Stomach (tissue), 8 donors: ENCODE measurements at regions not wholly inside any gene's neighbourhood (a gene's known extent, or its start where the extent isn't known, plus 50 kb on each side); places are given as distances from the start of the nearest gene placed in this dataset.
A peak's percentile ranks its signal among the peaks of the same experiment; 100 is the strongest.

Experiments
- DNase-seq, 2 donors: peaks; one replicate each; pipeline versions ENCODE4 v3.0.0 to v3.0.0-alpha.2; 2013 to 2019
- H3K27ac ChIP-seq, 5 donors: fragments of 200-600 bp in 4 of 5; sonication (generic) in 4 of 5; one replicate each; pipeline ENCODE4 v1.5.1; 2013 to 2019; ENCODE audit warnings: mild to moderate bottlenecking in 1 of 5, moderate library complexity in 1 of 5
- H3K27me3 ChIP-seq, 3 donors: fragments of 200-600 bp; sonication (generic); one replicate each; pipeline ENCODE4 v1.5.1; 2017 to 2019; ENCODE audit warnings: mixed run types in 1 of 3
- H3K36me3 ChIP-seq, 4 donors: fragments of 200-600 bp; sonication (generic); 1 replicate in 3 of 4; 2 replicates in 1 of 4; pipeline ENCODE4 v1.5.1; 2016 to 2019
- H3K4me1 ChIP-seq, 4 donors: fragments of 200-600 bp; sonication (generic); one replicate each; pipeline ENCODE4 v1.5.1; 2016 to 2019
- H3K4me3 ChIP-seq, 4 donors: fragments of 200-600 bp; sonication (generic) in 3 of 4; one replicate each; pipeline ENCODE4 v1.5.1; 2016 to 2019; ENCODE audit warnings: mild to moderate bottlenecking in 1 of 4
- H3K9me3 ChIP-seq, 4 donors: fragments of 200-600 bp; sonication (generic); one replicate each; pipeline ENCODE4 v1.5.1; 2016 to 2019
- CTCF ChIP-seq, 7 experiments: fragments of 450-650 bp in 4 of 7; fragments of 200-600 bp in 3 of 7; sonication (generic) in 3 of 7; IDR thresholded peaks; one replicate each; pipeline ENCODE4 v1.5.1; 2016 to 2019; ENCODE audit warnings: antibody characterized with exemption in 7 of 7, control low read depth in 2 of 7, mild to moderate bottlenecking in 1 of 7
- EP300 ChIP-seq: sonication (generic); formaldehyde crosslinking; IDR thresholded peaks from one replicate; pipeline ENCODE4 v1.6.1; 2017; ENCODE audit warnings: antibody characterized with exemption
- POLR2A ChIP-seq, 4 donors: fragments of 450-650 bp; IDR thresholded peaks; one replicate each; pipeline ENCODE4 v1.6.1; 2016; ENCODE audit warnings: antibody characterized with exemption in 4 of 4, control low read depth in 2 of 4, mild to moderate bottlenecking in 1 of 4, moderate library complexity in 1 of 4
- POLR2AphosphoS5 ChIP-seq, 3 donors: sonication (generic); formaldehyde crosslinking; IDR thresholded peaks; one replicate each; pipeline ENCODE4 v1.6.1; 2016; ENCODE audit warnings: antibody characterized with exemption in 3 of 3
- WGBS, 5 donors: extraction: QIAGEN DNeasy Blood & Tissue Kit in 3 of 5; methylation state at CpG; one replicate each; pipeline versions ENCODE4 v1.1.5 to v1.1.7; 2013 to 2018; 5-methylcytosine and 5-hydroxymethylcytosine counted together
- intact Hi-C: fragments of 100-400 bp; cut with DNase I; formaldehyde crosslinking; loops from one replicate; pipeline ENCODE4 v1.15.1; 2023; ENCODE audit warnings: low total_unique reads
- donor health status: healthy with polysubstance abuse.
- donor health status: Bipolar disorder and iron deficiency.
- donor health status: healthy.

DNA sequence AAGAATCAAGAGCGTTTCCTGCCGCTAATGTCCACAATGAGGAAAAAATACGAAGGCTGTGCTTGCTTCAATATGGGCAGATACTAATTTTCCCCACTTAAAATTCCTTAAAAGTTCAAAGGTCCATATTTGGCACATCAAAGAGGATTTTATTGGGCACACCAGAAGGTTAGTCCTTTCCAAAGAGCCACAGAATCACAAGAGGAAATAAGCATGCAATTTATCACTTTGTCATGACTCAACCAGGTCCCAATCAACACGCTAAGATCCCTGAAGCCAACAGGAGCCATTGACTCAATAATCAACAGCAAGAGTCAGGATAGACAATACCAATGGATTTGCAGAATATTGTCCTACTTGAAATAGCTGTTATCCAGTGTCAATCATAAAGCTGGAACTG is 80.6 kb downstream of the MAP1LC3B2 start:
- H3K4me1 ChIP-seq, result peaks cover 0 to 24% (median 21%) of the 10 kb centered on the region in 4 donors
- no peaks in the 10 kb centered on the region for H3K27me3 ChIP-seq
- no peak overlapping the region for H3K4me3 ChIP-seq
- no peaks in the 10 kb centered on the region for H3K36me3 ChIP-seq
- 66 to 75% (median 69%) methylated on average over 4 of the region's 4 CpGs for WGBS, 5 donors
- no peak for DNase-seq
- intact Hi-C loops, result no loop called here
- H3K9me3 ChIP-seq, result no peaks in the 10 kb centered on the region
- TF ChIP-seq POLR2A (IDR thresholded peaks at IDR 0.05) (no peak), EP300 (no peak), POLR2AphosphoS5 (IDR thresholded peaks at IDR 0.05) (no peak)
- H3K27ac ChIP-seq, result no peak overlapping the region

- WGBS, 5 donors, result 78 to 82% (median 81%) methylated on average over 2 of the region's 2 CpGs
- H3K4me3 ChIP-seq, result no peak overlapping the region
- H3K4me1 ChIP-seq, result peaks cover 0 to 24% (median 21%) of the 10 kb centered on the region in 4 donors
Observed at GRCh38 chr12:116638376-116638775, 79.2 kb downstream of the MAP1LC3B2 start.

DNA sequence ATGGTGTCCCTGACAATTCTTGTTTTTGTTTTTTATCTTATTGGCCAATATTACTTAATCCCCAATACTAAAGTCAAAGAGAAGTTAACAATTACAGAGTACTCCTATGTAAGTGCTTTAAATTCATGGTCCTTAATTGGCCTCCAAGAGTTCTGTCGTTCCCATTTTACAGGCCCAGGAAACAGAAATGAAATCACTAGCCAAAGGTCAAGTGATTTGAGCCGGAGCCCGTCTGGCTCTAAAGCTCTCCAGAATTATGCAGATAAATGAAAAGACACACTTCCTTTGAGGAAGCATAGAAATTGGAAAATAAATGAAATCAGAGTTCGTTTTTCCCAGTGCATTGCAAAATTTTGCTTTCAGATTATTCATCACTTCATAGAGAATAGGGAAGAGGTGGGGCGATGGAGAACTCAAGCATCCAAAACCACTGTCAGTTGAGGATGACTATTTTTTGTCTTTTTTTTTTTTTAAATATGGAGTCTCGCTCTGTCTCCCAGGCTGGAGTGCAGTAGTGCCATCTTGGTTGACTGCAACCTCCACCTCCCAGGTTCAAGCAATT is 78.5 kb downstream of the MAP1LC3B2 start:
- Histone ChIP-seq H3K27ac (peak overlapping the region in 3 of 5 donors; percentile 25 to 64 (median 53)), H3K9me3 (no peaks in the 10 kb centered on the region), H3K27me3 (no peaks in the 10 kb centered on the region), H3K4me3 (no peak overlapping the region), H3K4me1 (peaks cover 0 to 24% (median 21%) of the 10 kb centered on the region in 4 donors), H3K36me3 (no peaks in the 10 kb centered on the region)
- no peak for TF ChIP-seq CTCF (IDR thresholded peaks at IDR 0.05)
- TF ChIP-seq EP300, result no peak
- no peak for TF ChIP-seq POLR2A (IDR thresholded peaks at IDR 0.05)
- TF ChIP-seq POLR2AphosphoS5 (IDR thresholded peaks at IDR 0.05), result no peak
- 48 to 55% (median 54%) methylated on average over 6 of the region's 6 CpGs for WGBS, 5 donors
- no peak for DNase-seq
- intact Hi-C loops, result no loop called here

More at GRCh38 chr12:116638376-116638775, 79.2 kb downstream of the MAP1LC3B2 start:
- H3K9me3 ChIP-seq, result no peaks in the 10 kb centered on the region
- H3K27ac ChIP-seq, result peak overlapping the region in 1 of 5 donors; percentile 53
- H3K27me3 ChIP-seq, result no peaks in the 10 kb centered on the region
- no peaks in the 10 kb centered on the region for H3K36me3 ChIP-seq
- TF ChIP-seq POLR2A (IDR thresholded peaks at IDR 0.05), result no peak
- TF ChIP-seq EP300, result no peak
- no peak for TF ChIP-seq POLR2AphosphoS5 (IDR thresholded peaks at IDR 0.05)
- no peak for TF ChIP-seq CTCF (IDR thresholded peaks at IDR 0.05)
- DNase-seq, result no peak
- intact Hi-C loops, result no loop called here

GRCh38 chr12:116636608-116637519 is 77.7 kb downstream of the MAP1LC3B2 start:
- H3K9me3 ChIP-seq, result no peaks in the 10 kb centered on the region
- peak in 1 of 2 donors; percentile 52 for DNase-seq
- intact Hi-C loops, result no loop called here
- peak overlapping the region; percentile 25 to 66 (median 53) for H3K27ac ChIP-seq
- TF ChIP-seq EP300, result no peak
- TF ChIP-seq POLR2A (IDR thresholded peaks at IDR 0.05), result no peak
- no peak for TF ChIP-seq POLR2AphosphoS5 (IDR thresholded peaks at IDR 0.05)
- no peak for TF ChIP-seq CTCF (IDR thresholded peaks at IDR 0.05)
- 38 to 59% (median 49%) methylated on average over 11 of the region's 11 CpGs for WGBS, 5 donors
- H3K27me3 ChIP-seq, result no peaks in the 10 kb centered on the region
- peaks cover 0 to 24% (median 21%) of the 10 kb centered on the region in 4 donors for H3K4me1 ChIP-seq
- no peak overlapping the region for H3K4me3 ChIP-seq
- H3K36me3 ChIP-seq, result no peaks in the 10 kb centered on the region
